ENCODE measurements at regions not wholly inside any gene's neighbourhood (a gene's known extent, or its start where the extent isn't known, plus 50 kb on each side); places are given as distances from the start of the nearest gene placed in this dataset.

DNA sequence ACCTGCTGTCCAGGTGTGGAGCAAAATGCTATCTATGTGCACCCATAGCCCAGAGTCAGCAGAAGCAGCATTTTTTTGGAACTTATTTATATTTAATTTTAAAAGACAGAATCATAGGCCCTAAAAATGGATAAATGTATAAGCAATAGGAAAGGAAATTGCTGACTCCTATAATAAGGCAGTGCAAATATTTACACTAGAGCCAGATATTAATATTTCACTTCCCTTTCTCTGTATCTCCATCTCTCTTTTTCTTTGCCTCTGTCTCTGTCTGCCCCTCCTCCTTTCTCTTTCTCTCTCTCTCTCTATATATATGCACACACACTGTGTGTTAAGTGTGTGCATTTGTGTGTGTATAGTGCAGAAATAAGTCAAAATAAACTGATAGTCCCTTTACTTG lies 375.6 kb downstream of the SOX11 start:
- Histone ChIP-seq H3K4me3 (no peak overlapping the region), H3K4me1 (peaks cover 0 to 10% (median 5%) of the 10 kb centered on the region in 4 donors), H3K27me3 (no peaks in the 10 kb centered on the region), H3K36me3 (no peaks in the 10 kb centered on the region), H3K27ac (no peak overlapping the region), H3K9me3 (no peaks in the 10 kb centered on the region)
- intact Hi-C loops (cut with DNase I; ENCODE audit: low total_unique reads): no loop called here
- no peak for DNase-seq
- no peak for TF ChIP-seq POLR2A (IDR thresholded peaks at IDR 0.05)
- no peak for TF ChIP-seq EP300 (IDR thresholded peaks at IDR 0.05)
- TF ChIP-seq POLR2AphosphoS5 (IDR thresholded peaks at IDR 0.05): no peak
- TF ChIP-seq CTCF (IDR thresholded peaks at IDR 0.05): no peak

- Histone ChIP-seq H3K27me3 (no peaks in the 10 kb centered on the region), H3K4me1 (peaks cover 0 to 10% (median 5%) of the 10 kb centered on the region in 4 donors), H3K36me3 (no peaks in the 10 kb centered on the region), H3K27ac (no peak overlapping the region), H3K4me3 (no peak overlapping the region), H3K9me3 (no peaks in the 10 kb centered on the region)
- no peak for DNase-seq
- TF ChIP-seq POLR2A (IDR thresholded peaks at IDR 0.05): no peak
- TF ChIP-seq EP300 (IDR thresholded peaks at IDR 0.05): no peak
- TF ChIP-seq CTCF (IDR thresholded peaks at IDR 0.05): no peak
- no peak for TF ChIP-seq POLR2AphosphoS5 (IDR thresholded peaks at IDR 0.05)
- WGBS, 5 donors: 72 to 90% (median 86%) methylated on average over 6 of the region's 6 CpGs
- intact Hi-C loops (cut with DNase I; ENCODE audit: low total_unique reads): no loop called here
Observed at GRCh38 chr2:6068429-6068828, 376.2 kb downstream of the SOX11 start.

GRCh38 chr2:6069381-6069780 lies 377.2 kb downstream of the SOX11 start:
- Histone ChIP-seq H3K27ac (no peak overlapping the region), H3K9me3 (no peaks in the 10 kb centered on the region), H3K4me3 (no peak overlapping the region), H3K4me1 (peaks cover 0 to 10% (median 5%) of the 10 kb centered on the region in 4 donors), H3K36me3 (no peaks in the 10 kb centered on the region), H3K27me3 (no peaks in the 10 kb centered on the region)
- WGBS, 5 donors: 49 to 74% (median 64%) methylated on average over 5 of the region's 5 CpGs
- TF ChIP-seq POLR2AphosphoS5 (IDR thresholded peaks at IDR 0.05): no peak
- TF ChIP-seq POLR2A (IDR thresholded peaks at IDR 0.05): no peak
- TF ChIP-seq CTCF (IDR thresholded peaks at IDR 0.05): no peak
- TF ChIP-seq EP300 (IDR thresholded peaks at IDR 0.05): no peak
- intact Hi-C loops (cut with DNase I; ENCODE audit: low total_unique reads): no loop called here
- DNase-seq: no peak

DNA sequence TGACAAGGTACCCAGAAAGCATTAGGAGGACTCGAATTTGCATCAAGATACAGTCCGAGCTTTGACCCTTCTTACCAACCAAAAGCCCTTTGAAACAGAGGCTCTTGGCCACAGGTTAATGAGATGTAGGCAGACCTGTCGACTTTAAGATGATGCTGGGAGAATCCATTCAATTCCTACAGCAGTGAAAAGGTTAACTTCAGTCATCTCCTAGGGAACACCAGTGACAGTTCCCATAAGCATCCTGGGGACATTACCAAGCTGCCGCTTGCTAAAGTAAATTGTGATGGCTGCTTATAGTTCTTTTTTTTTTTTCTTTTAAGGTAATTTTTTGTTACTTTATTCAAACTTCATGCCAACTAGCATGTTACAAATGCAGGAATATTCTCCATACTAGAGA lies 379.3 kb downstream of the SOX11 start:
- Histone ChIP-seq H3K9me3 (no peaks in the 10 kb centered on the region), H3K4me1 (peaks cover 0 to 10% (median 5%) of the 10 kb centered on the region in 4 donors), H3K27ac (no peak overlapping the region), H3K36me3 (no peaks in the 10 kb centered on the region), H3K4me3 (no peak overlapping the region), H3K27me3 (no peaks in the 10 kb centered on the region)
- intact Hi-C loops (cut with DNase I; ENCODE audit: low total_unique reads): no loop called here
- no peak for DNase-seq
- no peak for TF ChIP-seq POLR2AphosphoS5 (IDR thresholded peaks at IDR 0.05)
- no peak for TF ChIP-seq POLR2A (IDR thresholded peaks at IDR 0.05)
- 71 to 85% (median 78%) methylated on average over 4 of the region's 4 CpGs for WGBS, 5 donors

DNA sequence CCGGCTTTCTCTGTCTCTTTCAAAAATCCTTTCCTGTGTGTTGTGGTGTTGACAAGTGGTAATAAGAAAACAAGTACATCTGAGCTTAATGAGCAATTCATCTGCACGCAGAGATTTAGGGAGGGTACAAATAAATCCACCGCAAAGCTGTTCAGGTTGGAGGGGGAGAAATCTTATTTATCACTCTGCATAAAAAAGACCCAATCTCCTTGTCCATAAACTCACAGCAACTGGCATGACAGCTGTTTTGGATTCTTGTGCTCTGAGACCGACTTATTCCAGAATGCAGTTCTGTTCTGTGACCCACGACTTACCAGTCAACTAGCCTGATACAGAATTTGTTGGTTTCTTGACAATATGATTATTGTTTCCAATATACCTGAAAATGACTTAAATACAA lies 380.1 kb downstream of the SOX11 start:
- DNase-seq: no peak
- no peak overlapping the region for H3K27ac ChIP-seq
- no peaks in the 10 kb centered on the region for H3K9me3 ChIP-seq
- H3K27me3 ChIP-seq: no peaks in the 10 kb centered on the region
- H3K4me1 ChIP-seq: peaks cover 0 to 9% (median 4%) of the 10 kb centered on the region in 4 donors
- H3K36me3 ChIP-seq: no peaks in the 10 kb centered on the region
- H3K4me3 ChIP-seq: no peak overlapping the region
- WGBS, 5 donors: 79 to 86% (median 82%) methylated on average over 5 of the region's 5 CpGs
- intact Hi-C loops (cut with DNase I; ENCODE audit: low total_unique reads): no loop called here
- TF ChIP-seq POLR2A (IDR thresholded peaks at IDR 0.05) (no peak), POLR2AphosphoS5 (IDR thresholded peaks at IDR 0.05) (no peak), EP300 (IDR thresholded peaks at IDR 0.05) (no peak), CTCF (IDR thresholded peaks at IDR 0.05) (no peak)
